Stomach (tissue), 4 donors: ENCODE measurements at regions not wholly inside any gene's neighbourhood (a gene's known extent, or its start where the extent isn't known, plus 50 kb on each side); places are given as distances from the start of the nearest gene placed in this dataset.

Source experiments
- POLR2A ChIP-seq, 4 donors: fragments of 450-650 bp; IDR thresholded peaks; one replicate each; pipeline ENCODE4 v1.6.1; 2016; ENCODE audit warnings: antibody characterized with exemption in 4 of 4, control low read depth in 2 of 4, mild to moderate bottlenecking in 1 of 4, moderate library complexity in 1 of 4
- TF ChIP-seq, protein P1 (sequence below), 7 experiments: fragments of 450-650 bp in 4 of 7; fragments of 200-600 bp in 3 of 7; sonication (generic) in 3 of 7; IDR thresholded peaks; one replicate each; pipeline ENCODE4 v1.5.1; 2016 to 2019; ENCODE audit warnings: antibody characterized with exemption in 7 of 7, control low read depth in 2 of 7, mild to moderate bottlenecking in 1 of 7

DNA sequence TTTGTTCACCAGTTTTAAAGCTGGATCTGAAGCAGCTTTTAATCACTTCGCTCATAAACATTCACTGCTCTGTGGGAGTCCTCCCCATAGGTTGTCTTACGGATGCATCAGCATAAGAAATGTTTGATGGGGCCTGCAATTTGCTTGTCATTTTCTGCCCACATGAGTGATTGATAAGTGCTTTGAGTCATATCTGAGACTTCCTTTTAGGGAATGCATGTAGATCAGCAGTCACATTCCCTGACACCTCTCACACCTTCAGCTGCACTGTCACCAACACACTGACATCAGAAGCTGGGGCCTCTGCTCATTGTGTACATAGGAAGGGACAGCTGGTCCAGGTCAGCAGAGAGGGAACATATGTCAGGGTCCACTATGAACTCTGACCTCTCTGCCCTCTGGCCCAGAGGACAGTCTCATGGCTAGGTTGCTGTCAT is 84.1 kb upstream of the SPATA31D4 start:
- TF ChIP-seq, protein P1, sequence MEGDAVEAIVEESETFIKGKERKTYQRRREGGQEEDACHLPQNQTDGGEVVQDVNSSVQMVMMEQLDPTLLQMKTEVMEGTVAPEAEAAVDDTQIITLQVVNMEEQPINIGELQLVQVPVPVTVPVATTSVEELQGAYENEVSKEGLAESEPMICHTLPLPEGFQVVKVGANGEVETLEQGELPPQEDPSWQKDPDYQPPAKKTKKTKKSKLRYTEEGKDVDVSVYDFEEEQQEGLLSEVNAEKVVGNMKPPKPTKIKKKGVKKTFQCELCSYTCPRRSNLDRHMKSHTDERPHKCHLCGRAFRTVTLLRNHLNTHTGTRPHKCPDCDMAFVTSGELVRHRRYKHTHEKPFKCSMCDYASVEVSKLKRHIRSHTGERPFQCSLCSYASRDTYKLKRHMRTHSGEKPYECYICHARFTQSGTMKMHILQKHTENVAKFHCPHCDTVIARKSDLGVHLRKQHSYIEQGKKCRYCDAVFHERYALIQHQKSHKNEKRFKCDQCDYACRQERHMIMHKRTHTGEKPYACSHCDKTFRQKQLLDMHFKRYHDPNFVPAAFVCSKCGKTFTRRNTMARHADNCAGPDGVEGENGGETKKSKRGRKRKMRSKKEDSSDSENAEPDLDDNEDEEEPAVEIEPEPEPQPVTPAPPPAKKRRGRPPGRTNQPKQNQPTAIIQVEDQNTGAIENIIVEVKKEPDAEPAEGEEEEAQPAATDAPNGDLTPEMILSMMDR (IDR thresholded peaks at IDR 0.05), result no peak
- no peak for TF ChIP-seq POLR2A (IDR thresholded peaks at IDR 0.05)
